ENCODE measurements at regions not wholly inside any gene's neighbourhood (a gene's known extent, or its start where the extent isn't known, plus 50 kb on each side); places are given as distances from the start of the nearest gene placed in this dataset.

GRCh38 chr18:67300498-67300897 lies 216.0 kb downstream of the DSEL start:
- TF ChIP-seq CTCF (IDR thresholded peaks at IDR 0.05; ENCODE audit: insufficient read depth, low read length, poor library complexity, severe bottlenecking) (no peak), EZH2phosphoT487 (conservative IDR thresholded peaks at IDR 0.05; ENCODE audit: low read length) (no peak)

Measured in SU-DHL-6 (cell line).